ENCODE measurements at regions not wholly inside any gene's neighbourhood (a gene's known extent, or its start where the extent isn't known, plus 50 kb on each side); places are given as distances from the start of the nearest gene placed in this dataset.

DNA sequence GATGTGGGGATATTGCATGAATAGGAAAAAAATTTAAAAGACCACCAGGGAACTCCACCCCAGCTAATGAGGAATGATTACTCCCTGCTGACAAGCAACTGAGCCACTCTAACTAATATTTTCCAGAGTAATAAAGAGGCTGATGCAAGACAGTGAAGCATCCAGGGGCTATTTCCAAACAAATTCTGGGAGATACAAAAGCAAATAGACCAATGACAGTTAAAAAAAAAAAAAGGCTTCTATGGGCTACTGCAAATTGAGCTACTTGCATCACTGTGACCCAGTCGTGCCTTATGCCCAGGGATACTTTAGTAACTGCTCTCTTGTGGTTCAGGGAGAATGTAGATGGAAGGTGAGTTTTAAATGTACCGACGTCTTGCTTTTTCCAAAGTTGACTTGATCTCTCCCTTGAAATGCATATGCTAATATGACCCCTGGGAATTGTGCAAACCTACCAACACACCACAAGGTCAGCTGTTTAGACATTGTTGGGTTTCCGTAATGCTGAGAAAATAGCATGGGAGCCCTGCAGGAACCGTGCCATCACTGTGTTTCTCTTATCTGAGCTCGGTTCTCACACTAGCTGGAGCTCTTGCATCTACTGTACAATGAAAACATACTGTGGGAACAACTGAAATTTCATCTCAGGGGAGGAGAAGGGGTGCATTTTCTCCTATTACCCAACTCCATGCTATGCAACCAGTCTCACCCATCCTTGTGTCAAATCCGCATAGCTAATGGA lies 250.6 kb upstream of the MAP3K1 start:
- no peak for DNase-seq
- Histone ChIP-seq H3K4me1 (ENCODE audit: control insufficient read depth in 1 of 2, insufficient read depth in 2 of 2, low read depth in 1 of 2, low read length in 1 of 2) (no peaks in the 10 kb centered on the region; a peak in 1 of 4 replicates), H3K36me3 (replicated peaks in 1 of 2; ENCODE audit: control insufficient read depth in 1 of 2, insufficient read depth in 2 of 2, low read length in 1 of 2) (no peaks in the 10 kb centered on the region), H3K79me2 (ENCODE audit: insufficient read depth) (no peaks in the 10 kb centered on the region), H3K4me2 (no peak overlapping the region), H3K27me3 (ENCODE audit: insufficient read depth) (no peaks in the 10 kb centered on the region), H3K4me3 (ENCODE audit: low read depth in 2 of 2, low read length in 1 of 2) (no peak overlapping the region), H2AFZ (ENCODE audit: low read depth) (no peak overlapping the region), H3K9me3 (no peaks in the 10 kb centered on the region), H3K9me2 (no peaks in the 10 kb centered on the region), H3F3A (replicated peaks; ENCODE audit: insufficient read depth) (no peaks in the 10 kb centered on the region), H4K20me1 (ENCODE audit: insufficient read depth) (no peaks in the 10 kb centered on the region), H3K27ac (ENCODE audit: low read depth in 2 of 2, low read length in 1 of 2) (no peak overlapping the region), H3K9ac (no peak overlapping the region)
- POLR2A ChIA-PET, result no interaction called here
- CTCF ChIA-PET, result interaction anchor here (0.8 to 1.6 kb wide), 3 partner anchors 12 to 77 kb away, joined by 3 to 4 read pairs (median 4); no protein-coding TSS in a partner anchor
- TF ChIP-seq, protein P1, sequence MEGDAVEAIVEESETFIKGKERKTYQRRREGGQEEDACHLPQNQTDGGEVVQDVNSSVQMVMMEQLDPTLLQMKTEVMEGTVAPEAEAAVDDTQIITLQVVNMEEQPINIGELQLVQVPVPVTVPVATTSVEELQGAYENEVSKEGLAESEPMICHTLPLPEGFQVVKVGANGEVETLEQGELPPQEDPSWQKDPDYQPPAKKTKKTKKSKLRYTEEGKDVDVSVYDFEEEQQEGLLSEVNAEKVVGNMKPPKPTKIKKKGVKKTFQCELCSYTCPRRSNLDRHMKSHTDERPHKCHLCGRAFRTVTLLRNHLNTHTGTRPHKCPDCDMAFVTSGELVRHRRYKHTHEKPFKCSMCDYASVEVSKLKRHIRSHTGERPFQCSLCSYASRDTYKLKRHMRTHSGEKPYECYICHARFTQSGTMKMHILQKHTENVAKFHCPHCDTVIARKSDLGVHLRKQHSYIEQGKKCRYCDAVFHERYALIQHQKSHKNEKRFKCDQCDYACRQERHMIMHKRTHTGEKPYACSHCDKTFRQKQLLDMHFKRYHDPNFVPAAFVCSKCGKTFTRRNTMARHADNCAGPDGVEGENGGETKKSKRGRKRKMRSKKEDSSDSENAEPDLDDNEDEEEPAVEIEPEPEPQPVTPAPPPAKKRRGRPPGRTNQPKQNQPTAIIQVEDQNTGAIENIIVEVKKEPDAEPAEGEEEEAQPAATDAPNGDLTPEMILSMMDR (IDR thresholded peaks at IDR 0.05), result no peak
- no peak for TF ChIP-seq JUND (IDR thresholded peaks at IDR 0.05)
- 69% methylated on average over 7 of the region's 7 CpGs for WGBS (ENCODE audit: low lambda C conversion rate)

DNA sequence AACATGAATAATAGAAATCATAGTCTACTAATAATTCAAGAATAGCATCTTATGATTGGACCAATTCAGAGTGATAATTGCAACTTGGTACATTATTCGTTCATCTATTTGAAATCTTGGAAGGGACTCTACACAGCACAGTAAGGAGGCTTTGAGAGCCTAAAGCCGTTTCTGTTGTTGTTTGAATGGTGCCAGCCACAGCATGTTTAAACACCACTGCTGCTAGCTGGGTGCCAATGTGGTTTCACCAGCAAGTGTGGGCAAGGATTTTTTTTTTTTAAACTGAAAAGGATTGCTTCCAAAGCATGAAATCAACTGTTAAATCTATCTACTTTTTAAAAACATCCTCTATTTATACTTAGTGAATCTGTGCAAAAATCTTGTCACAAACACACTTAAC lies 253.9 kb upstream of the MAP3K1 start:
- ChIA-PET POLR2A (no interaction called here), CTCF (no interaction called here)
- Histone ChIP-seq H3K27me3 (ENCODE audit: insufficient read depth) (no peaks in the 10 kb centered on the region), H3K9ac (no peak overlapping the region), H3K36me3 (replicated peaks in 1 of 2; ENCODE audit: control insufficient read depth in 1 of 2, insufficient read depth in 2 of 2, low read length in 1 of 2) (no peaks in the 10 kb centered on the region), H3K4me3 (ENCODE audit: low read depth in 2 of 2, low read length in 1 of 2) (no peak overlapping the region), H3K4me2 (no peak overlapping the region), H4K20me1 (ENCODE audit: insufficient read depth) (no peaks in the 10 kb centered on the region), H3K9me3 (no peaks in the 10 kb centered on the region), H3F3A (replicated peaks; ENCODE audit: insufficient read depth) (no peaks in the 10 kb centered on the region), H3K4me1 (ENCODE audit: control insufficient read depth in 1 of 2, insufficient read depth in 2 of 2, low read depth in 1 of 2, low read length in 1 of 2) (peaks cover 0 to 5% of the 10 kb centered on the region in 2 experiments; a peak in 1 of 4 replicates), H3K9me2 (no peaks in the 10 kb centered on the region), H2AFZ (ENCODE audit: low read depth) (no peak overlapping the region), H3K79me2 (ENCODE audit: insufficient read depth) (no peaks in the 10 kb centered on the region), H3K27ac (ENCODE audit: low read depth in 2 of 2, low read length in 1 of 2) (no peak overlapping the region)
- 50% methylated on average over 2 of the region's 2 CpGs for WGBS (ENCODE audit: low lambda C conversion rate)
- no peak for DNase-seq
- TF ChIP-seq, protein P1 (IDR thresholded peaks at IDR 0.05), result no peak
- TF ChIP-seq YY1 (IDR thresholded peaks at IDR 0.05; ENCODE audit: low read depth), result no peak
- TF ChIP-seq RFX5 (IDR thresholded peaks at IDR 0.05; ENCODE audit: low read length), result no peak
- TF ChIP-seq, protein P2, sequence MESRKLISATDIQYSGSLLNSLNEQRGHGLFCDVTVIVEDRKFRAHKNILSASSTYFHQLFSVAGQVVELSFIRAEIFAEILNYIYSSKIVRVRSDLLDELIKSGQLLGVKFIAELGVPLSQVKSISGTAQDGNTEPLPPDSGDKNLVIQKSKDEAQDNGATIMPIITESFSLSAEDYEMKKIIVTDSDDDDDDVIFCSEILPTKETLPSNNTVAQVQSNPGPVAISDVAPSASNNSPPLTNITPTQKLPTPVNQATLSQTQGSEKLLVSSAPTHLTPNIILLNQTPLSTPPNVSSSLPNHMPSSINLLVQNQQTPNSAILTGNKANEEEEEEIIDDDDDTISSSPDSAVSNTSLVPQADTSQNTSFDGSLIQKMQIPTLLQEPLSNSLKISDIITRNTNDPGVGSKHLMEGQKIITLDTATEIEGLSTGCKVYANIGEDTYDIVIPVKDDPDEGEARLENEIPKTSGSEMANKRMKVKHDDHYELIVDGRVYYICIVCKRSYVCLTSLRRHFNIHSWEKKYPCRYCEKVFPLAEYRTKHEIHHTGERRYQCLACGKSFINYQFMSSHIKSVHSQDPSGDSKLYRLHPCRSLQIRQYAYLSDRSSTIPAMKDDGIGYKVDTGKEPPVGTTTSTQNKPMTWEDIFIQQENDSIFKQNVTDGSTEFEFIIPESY (IDR thresholded peaks at IDR 0.05; ENCODE audit: borderline replicate concordance, low read depth), result no peak
- TF ChIP-seq, protein P3, sequence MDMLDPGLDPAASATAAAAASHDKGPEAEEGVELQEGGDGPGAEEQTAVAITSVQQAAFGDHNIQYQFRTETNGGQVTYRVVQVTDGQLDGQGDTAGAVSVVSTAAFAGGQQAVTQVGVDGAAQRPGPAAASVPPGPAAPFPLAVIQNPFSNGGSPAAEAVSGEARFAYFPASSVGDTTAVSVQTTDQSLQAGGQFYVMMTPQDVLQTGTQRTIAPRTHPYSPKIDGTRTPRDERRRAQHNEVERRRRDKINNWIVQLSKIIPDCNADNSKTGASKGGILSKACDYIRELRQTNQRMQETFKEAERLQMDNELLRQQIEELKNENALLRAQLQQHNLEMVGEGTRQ (IDR thresholded peaks at IDR 0.05; ENCODE audit: borderline replicate concordance, low read depth, low read length), result no peak
- no peak for TF ChIP-seq CHD2 (IDR thresholded peaks at IDR 0.05; ENCODE audit: low read length, partially characterized antibody)
- TF ChIP-seq RCOR1 (IDR thresholded peaks at IDR 0.05; ENCODE audit: low read length), result no peak
- no peak for TF ChIP-seq TCF12 (IDR thresholded peaks at IDR 0.05)
- TF ChIP-seq, protein P4, sequence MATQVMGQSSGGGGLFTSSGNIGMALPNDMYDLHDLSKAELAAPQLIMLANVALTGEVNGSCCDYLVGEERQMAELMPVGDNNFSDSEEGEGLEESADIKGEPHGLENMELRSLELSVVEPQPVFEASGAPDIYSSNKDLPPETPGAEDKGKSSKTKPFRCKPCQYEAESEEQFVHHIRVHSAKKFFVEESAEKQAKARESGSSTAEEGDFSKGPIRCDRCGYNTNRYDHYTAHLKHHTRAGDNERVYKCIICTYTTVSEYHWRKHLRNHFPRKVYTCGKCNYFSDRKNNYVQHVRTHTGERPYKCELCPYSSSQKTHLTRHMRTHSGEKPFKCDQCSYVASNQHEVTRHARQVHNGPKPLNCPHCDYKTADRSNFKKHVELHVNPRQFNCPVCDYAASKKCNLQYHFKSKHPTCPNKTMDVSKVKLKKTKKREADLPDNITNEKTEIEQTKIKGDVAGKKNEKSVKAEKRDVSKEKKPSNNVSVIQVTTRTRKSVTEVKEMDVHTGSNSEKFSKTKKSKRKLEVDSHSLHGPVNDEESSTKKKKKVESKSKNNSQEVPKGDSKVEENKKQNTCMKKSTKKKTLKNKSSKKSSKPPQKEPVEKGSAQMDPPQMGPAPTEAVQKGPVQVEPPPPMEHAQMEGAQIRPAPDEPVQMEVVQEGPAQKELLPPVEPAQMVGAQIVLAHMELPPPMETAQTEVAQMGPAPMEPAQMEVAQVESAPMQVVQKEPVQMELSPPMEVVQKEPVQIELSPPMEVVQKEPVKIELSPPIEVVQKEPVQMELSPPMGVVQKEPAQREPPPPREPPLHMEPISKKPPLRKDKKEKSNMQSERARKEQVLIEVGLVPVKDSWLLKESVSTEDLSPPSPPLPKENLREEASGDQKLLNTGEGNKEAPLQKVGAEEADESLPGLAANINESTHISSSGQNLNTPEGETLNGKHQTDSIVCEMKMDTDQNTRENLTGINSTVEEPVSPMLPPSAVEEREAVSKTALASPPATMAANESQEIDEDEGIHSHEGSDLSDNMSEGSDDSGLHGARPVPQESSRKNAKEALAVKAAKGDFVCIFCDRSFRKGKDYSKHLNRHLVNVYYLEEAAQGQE (IDR thresholded peaks at IDR 0.05; ENCODE audit: low read depth, low read length), result no peak
- TF ChIP-seq GABPA (IDR thresholded peaks at IDR 0.05; ENCODE audit: low read depth), result no peak
- no peak for TF ChIP-seq RXRA (IDR thresholded peaks at IDR 0.05; ENCODE audit: borderline replicate concordance, low read depth)
- no peak for TF ChIP-seq RAD21 (IDR thresholded peaks at IDR 0.05; ENCODE audit: low read length)
- no peak for TF ChIP-seq TEAD4 (IDR thresholded peaks at IDR 0.05; ENCODE audit: borderline replicate concordance, insufficient read depth)
- TF ChIP-seq, protein P5, sequence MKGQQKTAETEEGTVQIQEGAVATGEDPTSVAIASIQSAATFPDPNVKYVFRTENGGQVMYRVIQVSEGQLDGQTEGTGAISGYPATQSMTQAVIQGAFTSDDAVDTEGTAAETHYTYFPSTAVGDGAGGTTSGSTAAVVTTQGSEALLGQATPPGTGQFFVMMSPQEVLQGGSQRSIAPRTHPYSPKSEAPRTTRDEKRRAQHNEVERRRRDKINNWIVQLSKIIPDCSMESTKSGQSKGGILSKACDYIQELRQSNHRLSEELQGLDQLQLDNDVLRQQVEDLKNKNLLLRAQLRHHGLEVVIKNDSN (IDR thresholded peaks at IDR 0.05; ENCODE audit: borderline replicate concordance, low read depth), result no peak
